ENCODE measurements at regions not wholly inside any gene's neighbourhood (a gene's known extent, or its start where the extent isn't known, plus 50 kb on each side); places are given as distances from the start of the nearest gene placed in this dataset.

- DNase-seq (ENCODE audit: low read depth): no peak
- no peak for TF ChIP-seq CTCF (IDR thresholded peaks at IDR 0.05; ENCODE audit: insufficient read depth, low read length)
Observed at GRCh38 chr6:154605882-154606370, 95.4 kb upstream of the CNKSR3 start.

GRCh38 chr6:154606457-154606856 is 96.0 kb upstream of the CNKSR3 start:
- H3K4me3 ChIP-seq (ENCODE audit: low read depth, low read length): no peak overlapping the region
- no peak for DNase-seq (ENCODE audit: low read depth)
- no peak for TF ChIP-seq CTCF (IDR thresholded peaks at IDR 0.05; ENCODE audit: insufficient read depth, low read length)

More at GRCh38 chr6:154605882-154606370, 95.4 kb upstream of the CNKSR3 start:
- no peak overlapping the region for H3K4me3 ChIP-seq (ENCODE audit: low read depth, low read length)

GRCh38 chr6:154606860-154607259 is 96.4 kb upstream of the CNKSR3 start:
- DNase-seq (ENCODE audit: low read depth): no peak
- TF ChIP-seq CTCF (IDR thresholded peaks at IDR 0.05; ENCODE audit: insufficient read depth, low read length): no peak
- no peak overlapping the region for H3K4me3 ChIP-seq (ENCODE audit: low read depth, low read length)

- no peak for TF ChIP-seq CTCF (IDR thresholded peaks at IDR 0.05; ENCODE audit: insufficient read depth, low read length)
- no peak for DNase-seq (ENCODE audit: low read depth)
- no peak overlapping the region for H3K4me3 ChIP-seq (ENCODE audit: low read depth, low read length)
Observed at GRCh38 chr6:154611241-154611640, 100.8 kb upstream of the CNKSR3 start.

- H3K4me3 ChIP-seq (ENCODE audit: low read depth, low read length): no peak overlapping the region
- DNase-seq (ENCODE audit: low read depth): no peak
- TF ChIP-seq CTCF (IDR thresholded peaks at IDR 0.05; ENCODE audit: insufficient read depth, low read length): no peak
Observed at GRCh38 chr6:154611847-154612246, 101.4 kb upstream of the CNKSR3 start.

GRCh38 chr6:154613137-154613676 is 102.7 kb upstream of the CNKSR3 start:
- no peak overlapping the region for H3K4me3 ChIP-seq (ENCODE audit: low read depth, low read length)
- no peak for TF ChIP-seq CTCF (IDR thresholded peaks at IDR 0.05; ENCODE audit: insufficient read depth, low read length)
- peak; percentile 68 for DNase-seq (ENCODE audit: low read depth)

GRCh38 chr6:154614101-154614500 is 103.6 kb upstream of the CNKSR3 start:
- no peak for DNase-seq (ENCODE audit: low read depth)
- H3K4me3 ChIP-seq (ENCODE audit: low read depth, low read length): no peak overlapping the region
- TF ChIP-seq CTCF (IDR thresholded peaks at IDR 0.05; ENCODE audit: insufficient read depth, low read length): no peak

Measured in fibroblast of the aortic adventitia (primary cell).